Fibroblast of villous mesenchyme (primary cell): ENCODE measurements at regions not wholly inside any gene's neighbourhood (a gene's known extent, or its start where the extent isn't known, plus 50 kb on each side); places are given as distances from the start of the nearest gene placed in this dataset.

Experiments
- DNase-seq: peaks from one replicate; pipeline ENCODE4 v3.0.0-alpha.2; 2010; ENCODE audit warnings: low read depth
- H3K4me3 ChIP-seq: 2 replicates; pipeline ENCODE4 v1.5.1; 2011; ENCODE audit warnings: low read depth, mild to moderate bottlenecking, low read length
- CTCF ChIP-seq: IDR thresholded peaks from 2 replicates; pipeline ENCODE4 v1.5.1; 2012; ENCODE audit warnings: low read depth, mild to moderate bottlenecking, low read length; ENCODE audit not compliant: insufficient read depth

GRCh38 chr15:92705764-92706163 is 50.2 kb upstream of the FAM174B start:
- no peak for TF ChIP-seq CTCF
- no peak for DNase-seq
- no peak overlapping the region for H3K4me3 ChIP-seq

- no peak for TF ChIP-seq CTCF
- H3K4me3 ChIP-seq = no peak overlapping the region
- DNase-seq = no peak
These were observed 50.6 kb upstream of the FAM174B start for GRCh38 chr15:92706201-92706600.

- no peak for TF ChIP-seq CTCF
- no peak for DNase-seq
- no peak overlapping the region for H3K4me3 ChIP-seq
These were observed 52.4 kb upstream of the FAM174B start for GRCh38 chr15:92707880-92708551.

GRCh38 chr15:92708635-92709034 is 53.1 kb upstream of the FAM174B start:
- no peak for TF ChIP-seq CTCF
- no peak overlapping the region for H3K4me3 ChIP-seq
- DNase-seq = no peak

- no peak for TF ChIP-seq CTCF
- H3K4me3 ChIP-seq = no peak overlapping the region
- no peak for DNase-seq
These were observed 53.7 kb upstream of the FAM174B start for GRCh38 chr15:92709110-92709790.

GRCh38 chr15:92711457-92711831 is 55.9 kb upstream of the FAM174B start:
- no peak overlapping the region for H3K4me3 ChIP-seq
- no peak for DNase-seq

More at GRCh38 chr15:92711457-92711831, 55.9 kb upstream of the FAM174B start:
- no peak for TF ChIP-seq CTCF
